HFFc6 (cell line): ENCODE measurements at regions not wholly inside any gene's neighbourhood (a gene's known extent, or its start where the extent isn't known, plus 50 kb on each side); places are given as distances from the start of the nearest gene placed in this dataset.

Experiments
- DNase-seq: peaks from one replicate; pipeline ENCODE4 v3.0.0-alpha.2; 2018
- H3K27ac Mint-ChIP-seq: 2 replicates; pipeline ENCODE4 v1.8.0; 2020; ENCODE audit warnings: mild to moderate bottlenecking, mixed read lengths
- H3K27me3 Mint-ChIP-seq: 2 replicates; pipeline ENCODE4 v1.8.0; 2021; ENCODE audit warnings: mild to moderate bottlenecking, moderate library complexity, mixed read lengths; ENCODE audit not compliant: insufficient read depth
- H3K36me3 Mint-ChIP-seq: 2 replicates; pipeline ENCODE4 v1.8.0; 2021; ENCODE audit warnings: low read depth, mixed read lengths
- H3K4me1 Mint-ChIP-seq: 2 replicates; pipeline ENCODE4 v1.8.0; 2020; ENCODE audit warnings: low read depth, mixed read lengths
- H3K4me3 Mint-ChIP-seq: 2 replicates; pipeline ENCODE4 v1.8.0; 2020; ENCODE audit warnings: mild to moderate bottlenecking, moderate library complexity, mixed read lengths
- H3K9me3 Mint-ChIP-seq: 2 replicates; pipeline ENCODE4 v1.8.0; 2020; ENCODE audit warnings: mild to moderate bottlenecking, mixed read lengths
- TF ChIP-seq, protein P1 (sequence below): fragments of 200-600 bp; sonication (generic); IDR thresholded peaks from 2 replicates; pipeline ENCODE4 v1.5.0; 2021; ENCODE audit warnings: antibody characterized with exemption, mild to moderate bottlenecking

DNA sequence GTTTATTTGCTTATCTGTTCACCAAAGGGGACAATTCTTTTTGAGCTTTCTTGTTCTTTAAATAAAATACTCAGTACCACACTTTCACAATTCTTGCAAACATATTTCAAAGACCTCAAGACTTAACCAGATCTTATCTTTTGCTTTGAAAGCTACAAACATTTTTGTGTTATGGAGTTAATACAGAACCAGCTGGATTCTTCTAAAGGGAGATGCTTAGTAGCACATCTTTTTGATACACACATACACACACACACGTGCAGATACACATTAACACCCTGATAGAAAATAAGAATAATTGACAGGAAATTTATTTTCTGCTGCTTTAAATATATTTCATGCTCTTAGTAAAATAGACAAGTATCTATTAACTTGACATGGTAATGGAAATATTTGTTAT is 379.1 kb downstream of the SH2D1A start:
- Mint-ChIP-seq H3K9me3 (no peaks in the 10 kb centered on the region), H3K4me3 (no peak overlapping the region), H3K27me3 (no peaks in the 10 kb centered on the region), H3K4me1 (no peaks in the 10 kb centered on the region), H3K27ac (no peak overlapping the region), H3K36me3 (no peaks in the 10 kb centered on the region)
- no peak for DNase-seq
- TF ChIP-seq, protein P1, sequence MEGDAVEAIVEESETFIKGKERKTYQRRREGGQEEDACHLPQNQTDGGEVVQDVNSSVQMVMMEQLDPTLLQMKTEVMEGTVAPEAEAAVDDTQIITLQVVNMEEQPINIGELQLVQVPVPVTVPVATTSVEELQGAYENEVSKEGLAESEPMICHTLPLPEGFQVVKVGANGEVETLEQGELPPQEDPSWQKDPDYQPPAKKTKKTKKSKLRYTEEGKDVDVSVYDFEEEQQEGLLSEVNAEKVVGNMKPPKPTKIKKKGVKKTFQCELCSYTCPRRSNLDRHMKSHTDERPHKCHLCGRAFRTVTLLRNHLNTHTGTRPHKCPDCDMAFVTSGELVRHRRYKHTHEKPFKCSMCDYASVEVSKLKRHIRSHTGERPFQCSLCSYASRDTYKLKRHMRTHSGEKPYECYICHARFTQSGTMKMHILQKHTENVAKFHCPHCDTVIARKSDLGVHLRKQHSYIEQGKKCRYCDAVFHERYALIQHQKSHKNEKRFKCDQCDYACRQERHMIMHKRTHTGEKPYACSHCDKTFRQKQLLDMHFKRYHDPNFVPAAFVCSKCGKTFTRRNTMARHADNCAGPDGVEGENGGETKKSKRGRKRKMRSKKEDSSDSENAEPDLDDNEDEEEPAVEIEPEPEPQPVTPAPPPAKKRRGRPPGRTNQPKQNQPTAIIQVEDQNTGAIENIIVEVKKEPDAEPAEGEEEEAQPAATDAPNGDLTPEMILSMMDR, result no peak

DNA sequence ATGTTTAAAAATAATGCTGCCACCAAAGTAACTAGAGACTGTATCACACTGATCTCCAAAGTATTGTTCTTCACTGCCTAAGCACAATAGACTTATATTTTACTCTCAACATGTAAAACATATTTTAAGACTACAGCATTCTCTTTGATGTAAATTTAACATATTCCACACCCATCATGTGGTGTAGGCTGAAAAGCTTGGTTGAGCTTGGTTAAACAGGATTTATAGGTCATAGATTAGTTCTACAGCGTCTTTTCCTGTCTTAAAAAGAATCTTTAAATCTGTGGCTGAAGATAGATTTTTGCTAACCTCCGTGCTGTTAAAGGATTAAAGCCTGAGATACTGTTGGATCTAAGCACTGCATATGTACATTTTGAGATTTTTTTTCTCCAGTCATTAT is 379.9 kb downstream of the SH2D1A start:
- no peak overlapping the region for H3K27ac Mint-ChIP-seq
- no peaks in the 10 kb centered on the region for H3K27me3 Mint-ChIP-seq
- H3K4me1 Mint-ChIP-seq, result no peaks in the 10 kb centered on the region
- H3K36me3 Mint-ChIP-seq, result no peaks in the 10 kb centered on the region
- no peaks in the 10 kb centered on the region for H3K9me3 Mint-ChIP-seq
- TF ChIP-seq, protein P1, result no peak
- no peak overlapping the region for H3K4me3 Mint-ChIP-seq
- no peak for DNase-seq

DNA sequence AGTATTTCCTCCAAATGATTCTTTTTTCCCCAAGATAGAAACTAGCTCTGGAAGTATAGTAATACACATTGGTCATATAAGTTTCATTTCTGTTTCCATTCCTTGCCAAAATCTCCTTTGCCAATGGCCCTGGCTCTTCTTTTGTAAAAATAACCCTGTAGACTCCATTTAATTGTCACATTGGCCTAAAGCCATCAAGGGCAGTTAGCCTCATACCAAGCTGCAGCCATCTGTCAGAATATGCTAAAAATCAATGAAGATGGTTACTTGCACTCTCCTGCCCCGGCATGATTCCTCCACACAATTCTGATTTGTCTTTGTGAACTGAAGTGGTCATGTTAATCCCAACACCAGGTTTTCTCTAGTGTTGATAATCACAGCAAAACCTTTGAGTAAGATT is 380.5 kb downstream of the SH2D1A start:
- TF ChIP-seq, protein P1, result no peak
- Mint-ChIP-seq H3K9me3 (no peaks in the 10 kb centered on the region), H3K4me3 (no peak overlapping the region), H3K27ac (no peak overlapping the region), H3K4me1 (no peaks in the 10 kb centered on the region), H3K36me3 (no peaks in the 10 kb centered on the region), H3K27me3 (no peaks in the 10 kb centered on the region)
- no peak for DNase-seq

DNA sequence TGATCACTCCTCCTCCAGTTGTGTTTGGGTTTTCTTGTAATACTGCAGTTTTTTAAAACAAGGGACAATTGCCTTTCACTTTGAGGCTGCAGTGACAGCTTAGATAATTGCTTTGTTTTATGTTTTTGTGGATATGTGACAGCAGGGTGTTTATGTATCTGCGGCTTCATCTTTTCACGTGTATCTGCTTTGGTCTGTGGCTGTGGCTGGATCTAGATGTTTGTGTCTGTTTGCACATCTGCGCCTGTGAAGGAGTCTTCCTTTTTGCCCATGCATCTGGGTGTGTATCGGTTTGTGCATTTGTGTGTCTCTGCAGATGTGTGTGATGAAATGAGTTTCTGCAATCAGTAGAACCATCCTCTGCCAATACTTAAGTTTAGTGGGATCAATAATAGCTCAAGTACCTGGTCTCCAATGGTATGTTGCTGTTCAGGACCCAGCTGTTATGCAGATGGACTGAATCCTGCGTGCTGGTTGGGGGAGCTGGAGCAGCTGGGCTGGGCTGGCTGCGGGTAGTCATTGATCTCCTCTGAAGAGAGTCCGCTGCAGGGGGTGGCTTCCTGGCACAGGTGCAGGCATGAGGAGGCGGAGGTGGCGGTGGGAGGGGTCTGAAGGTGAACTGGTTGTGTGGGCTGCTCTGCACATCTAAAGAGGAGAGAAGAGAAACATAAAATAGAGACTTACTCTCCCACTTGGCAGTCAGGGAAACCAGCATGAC is 390.3 kb downstream of the SH2D1A start:
- TF ChIP-seq, protein P1, result no peak
- H3K4me3 Mint-ChIP-seq, result no peak overlapping the region

DNA sequence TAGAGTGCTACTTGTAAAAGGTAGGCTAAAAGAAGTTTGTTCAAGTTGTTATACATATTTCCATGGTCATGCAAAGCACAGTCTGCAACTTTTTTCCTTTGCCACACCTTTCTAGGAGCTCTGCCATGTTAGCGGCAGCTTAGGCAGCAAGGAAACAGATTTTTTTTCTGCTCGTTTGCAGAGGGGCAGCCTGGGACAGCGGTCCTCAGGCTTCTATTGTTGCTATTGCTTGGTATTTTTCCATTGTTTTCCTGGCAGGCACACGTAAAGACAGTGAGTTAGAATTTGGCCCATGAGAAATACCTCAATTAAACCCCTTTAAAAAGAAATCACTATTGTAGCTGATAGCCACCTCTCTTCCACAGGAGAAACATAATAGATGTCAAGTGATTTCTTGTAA is 391.4 kb downstream of the SH2D1A start:
- Mint-ChIP-seq H3K27me3 (no peaks in the 10 kb centered on the region), H3K36me3 (no peaks in the 10 kb centered on the region), H3K27ac (no peak overlapping the region), H3K9me3 (no peaks in the 10 kb centered on the region), H3K4me1 (no peaks in the 10 kb centered on the region), H3K4me3 (no peak overlapping the region)
- TF ChIP-seq, protein P1, result no peak
- no peak for DNase-seq

More for the DNA sequence above, 390.3 kb downstream of the SH2D1A start:
- Mint-ChIP-seq H3K4me1 (no peaks in the 10 kb centered on the region), H3K27me3 (no peaks in the 10 kb centered on the region), H3K9me3 (no peaks in the 10 kb centered on the region), H3K27ac (no peak overlapping the region), H3K36me3 (no peaks in the 10 kb centered on the region)
- no peak for DNase-seq

DNA sequence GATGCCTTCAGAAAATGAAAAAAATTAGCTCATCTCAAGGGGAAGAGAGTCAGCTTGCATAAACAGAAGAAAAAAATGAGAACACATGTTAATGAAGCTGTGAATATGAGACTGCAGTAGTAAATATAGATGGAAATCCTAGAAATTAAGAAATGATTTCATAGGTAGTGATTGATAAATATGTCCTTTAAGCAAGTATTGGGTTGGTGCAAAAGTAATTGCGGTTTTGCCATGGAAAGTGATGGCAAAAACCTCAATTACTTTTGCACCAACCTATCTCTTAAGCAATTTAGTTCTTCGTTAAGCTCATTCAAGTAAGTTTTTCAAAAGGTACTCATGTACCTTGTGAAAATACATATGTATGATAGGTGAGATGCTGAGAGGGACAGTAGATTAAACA is 400.9 kb downstream of the SH2D1A start:
- no peaks in the 10 kb centered on the region for H3K4me1 Mint-ChIP-seq
- TF ChIP-seq, protein P1, result no peak
- no peak overlapping the region for H3K4me3 Mint-ChIP-seq
- no peaks in the 10 kb centered on the region for H3K36me3 Mint-ChIP-seq
- no peaks in the 10 kb centered on the region for H3K9me3 Mint-ChIP-seq
- no peak for DNase-seq
- no peaks in the 10 kb centered on the region for H3K27me3 Mint-ChIP-seq
- H3K27ac Mint-ChIP-seq, result no peak overlapping the region
